Suppressor macrophage treated with lipopolysaccharide for 4 hours (primary cell): ENCODE measurements at regions not wholly inside any gene's neighbourhood (a gene's known extent, or its start where the extent isn't known, plus 50 kb on each side); places are given as distances from the start of the nearest gene placed in this dataset.
A peak's percentile ranks its signal among the peaks of the same experiment; 100 is the strongest.

Experiments used
- DNase-seq: peaks from one replicate; pipeline ENCODE4 v3.0.0-alpha.2; 2020

DNA sequence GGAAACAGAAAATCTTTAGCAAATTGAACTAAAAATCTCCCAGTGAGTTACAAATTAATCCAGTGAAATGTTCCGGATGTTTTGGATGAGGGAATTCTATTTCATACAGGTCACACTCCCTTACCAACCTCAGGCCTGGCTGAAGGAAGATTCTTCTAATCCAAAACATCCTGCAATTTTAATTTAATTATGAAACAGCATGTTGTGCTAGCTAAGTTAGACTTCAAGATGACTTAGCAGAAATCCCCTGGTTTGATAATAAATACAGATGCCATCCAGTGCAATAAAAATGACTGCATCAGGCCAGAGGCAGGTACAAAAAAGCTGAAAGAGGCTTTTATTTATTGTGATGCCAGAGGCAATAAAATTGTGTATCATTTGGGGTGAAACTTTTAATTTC lies 96.7 kb upstream of the CLDN10 start:
- no peak for DNase-seq

DNA sequence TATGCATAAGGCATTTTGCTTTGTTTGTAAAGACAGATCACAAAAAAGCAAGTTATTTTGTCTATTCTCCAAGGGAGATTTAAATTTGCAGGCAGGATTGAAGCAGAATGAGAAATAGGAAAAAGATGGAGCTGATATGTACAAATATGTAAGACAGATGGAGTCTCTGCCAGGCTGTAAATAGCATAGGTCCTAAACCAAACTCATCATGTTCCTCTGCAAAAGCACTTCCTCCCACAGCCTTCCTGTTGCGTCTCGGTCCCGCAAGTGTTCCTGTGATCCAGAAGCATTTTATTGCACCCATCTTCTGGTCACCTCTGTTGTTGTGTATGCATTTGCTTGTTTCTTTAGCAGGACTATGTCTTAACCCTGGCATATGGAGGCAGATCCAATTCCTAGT lies 95.7 kb upstream of the CLDN10 start:
- no peak for DNase-seq

DNA sequence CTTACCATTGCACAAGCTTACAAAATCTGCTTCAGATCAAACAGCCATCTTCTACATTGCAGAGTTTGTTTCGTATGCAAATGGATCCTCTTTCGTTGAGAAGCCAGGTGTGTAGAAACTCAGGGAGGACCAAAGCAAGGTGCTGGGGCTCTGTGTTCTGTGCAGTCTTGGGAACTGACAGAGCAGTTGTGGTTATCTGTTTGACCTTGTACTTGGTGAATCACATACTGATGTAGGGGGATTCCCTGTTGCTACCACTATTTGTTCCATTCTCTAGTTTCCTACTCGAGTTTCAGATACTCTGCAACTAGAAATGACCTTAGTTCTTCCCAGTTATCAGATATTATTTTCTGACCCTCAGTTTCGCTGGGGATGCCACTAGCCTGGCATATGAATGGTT lies 95.2 kb upstream of the CLDN10 start:
- peak; percentile 15 for DNase-seq

DNA sequence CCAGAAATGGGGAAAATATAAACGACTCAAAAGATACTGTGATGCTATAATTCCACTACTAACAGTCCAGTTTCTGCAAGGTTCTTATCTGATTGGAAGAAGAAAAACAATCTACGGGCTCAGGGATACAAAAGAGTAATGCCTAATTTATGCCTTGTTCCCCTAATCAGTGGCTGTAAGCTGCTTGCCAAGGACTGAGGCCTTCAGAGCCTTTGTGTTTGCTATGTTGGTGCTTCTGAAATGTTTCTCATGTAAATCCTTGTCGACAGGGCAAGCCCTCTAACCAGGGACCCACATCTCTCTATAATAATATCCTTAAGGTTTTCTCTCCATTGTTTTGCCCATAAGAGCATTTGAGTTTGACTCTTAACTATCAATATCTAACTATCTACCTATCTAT lies 89.7 kb upstream of the CLDN10 start:
- DNase-seq = no peak

DNA sequence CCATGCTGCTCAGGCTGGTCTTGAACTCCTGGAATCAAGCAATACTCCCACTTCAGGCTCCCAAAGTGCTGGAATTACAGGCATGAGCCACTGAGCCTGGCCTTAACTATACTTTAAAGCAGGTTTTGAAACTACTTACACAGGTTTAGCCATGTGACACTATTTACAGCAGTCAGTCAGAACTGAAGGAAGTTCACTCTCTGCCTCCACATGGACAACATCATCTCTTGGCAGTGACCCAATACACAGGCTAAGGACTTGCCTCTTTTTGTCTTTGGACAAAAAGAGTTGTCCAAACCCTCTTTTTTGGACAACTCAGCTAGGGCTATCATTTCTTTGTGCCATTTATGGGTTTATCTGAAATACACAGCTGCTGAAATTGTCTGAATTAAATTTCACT lies 89.0 kb upstream of the CLDN10 start:
- DNase-seq = peak; percentile 41

DNA sequence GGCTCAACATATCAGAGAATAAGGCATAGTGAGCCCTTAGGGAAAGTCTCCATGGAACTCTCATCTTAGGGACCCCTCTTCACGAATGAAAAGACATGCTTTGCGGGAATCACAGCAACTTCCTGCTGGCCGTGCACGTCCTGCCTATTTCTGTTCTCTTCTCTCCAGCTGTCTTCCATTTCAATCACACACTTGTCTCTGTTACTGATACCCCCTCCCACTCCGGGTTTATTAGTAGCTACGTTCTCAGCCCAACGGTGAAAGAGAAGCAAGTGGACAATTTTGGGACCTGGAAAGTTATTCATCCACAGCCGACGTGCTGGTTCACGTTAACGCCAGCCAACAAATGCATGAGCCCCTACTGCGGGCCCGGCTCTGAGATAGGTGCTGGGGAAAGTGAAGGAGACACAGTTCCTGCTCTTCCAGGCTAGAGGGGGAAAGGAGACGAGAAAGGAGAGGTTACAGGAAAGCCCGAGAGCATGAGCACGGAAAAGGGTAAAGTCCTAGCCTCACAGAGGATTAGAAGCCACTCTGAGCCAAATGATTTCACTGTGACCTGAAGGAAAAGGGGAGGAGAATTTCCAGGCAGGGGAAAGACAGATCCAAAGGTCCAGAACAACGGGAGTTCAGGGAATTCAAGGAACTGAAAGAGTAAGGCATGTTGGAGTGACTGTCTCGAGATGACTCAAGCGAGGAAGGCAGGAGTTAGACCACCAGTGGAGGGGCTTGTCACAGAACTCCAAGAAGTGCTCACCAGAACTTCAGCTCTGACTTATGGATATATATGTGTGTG lies 81.8 kb upstream of the CLDN10 start:
- DNase-seq = no peak

DNA sequence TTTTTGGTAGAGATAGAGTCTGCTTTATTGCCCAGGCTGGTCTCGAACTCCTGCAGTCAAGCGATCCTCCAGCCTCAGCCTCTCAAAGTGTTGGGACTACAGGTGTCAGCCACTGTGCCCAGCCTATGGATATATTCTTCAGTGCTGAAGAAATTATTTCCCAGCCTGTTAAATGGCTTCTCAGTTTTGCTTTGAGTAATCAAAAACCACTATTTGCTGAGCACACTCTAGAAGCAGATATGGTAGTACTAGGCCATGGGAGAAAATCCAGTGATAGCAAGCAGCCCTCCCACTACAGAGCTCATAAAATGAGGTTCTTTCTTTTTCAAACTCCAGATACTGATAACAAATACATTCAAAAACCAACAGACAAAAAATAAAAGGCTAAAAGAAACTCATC lies 80.6 kb upstream of the CLDN10 start:
- DNase-seq = no peak

DNA sequence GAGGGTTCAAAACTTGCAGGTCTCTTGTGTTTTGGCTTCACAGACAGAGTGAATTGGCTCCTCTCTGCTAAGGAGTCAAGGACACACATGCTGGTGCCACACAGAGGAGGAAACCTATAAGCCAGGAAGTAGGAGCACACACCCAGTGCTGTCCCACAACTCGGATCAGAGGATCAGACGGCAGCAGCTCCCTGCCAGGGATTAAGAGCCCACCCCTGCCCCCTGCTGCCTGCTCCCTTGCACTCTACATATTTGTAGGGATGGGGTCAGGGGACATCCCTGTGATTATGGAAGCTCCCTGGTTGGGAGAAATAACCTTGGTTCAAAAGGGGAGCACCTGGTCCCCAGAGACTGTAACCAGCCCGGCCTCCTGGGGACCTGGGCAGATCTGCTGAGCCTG lies 77.5 kb upstream of the CLDN10 start:
- no peak for DNase-seq

DNA sequence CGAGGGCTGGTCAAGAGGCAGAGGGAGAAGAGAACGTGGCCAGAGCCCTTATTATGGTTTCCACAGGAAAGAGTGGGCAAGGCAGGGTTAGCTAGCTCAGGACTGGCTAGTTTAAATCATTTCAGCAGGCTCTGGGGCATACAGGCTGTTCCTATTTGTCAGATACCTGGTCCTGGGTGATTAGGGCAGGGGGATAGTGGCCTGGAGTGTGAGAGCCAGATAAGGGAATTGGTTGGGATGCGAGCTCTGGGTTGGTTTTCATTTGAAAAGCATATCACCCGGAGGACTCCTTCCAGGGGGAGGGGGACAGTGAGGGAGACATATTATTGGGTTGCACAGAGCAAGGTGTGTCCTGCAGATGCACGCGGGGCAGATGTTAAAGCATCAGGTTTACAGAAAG lies 75.3 kb upstream of the CLDN10 start:
- no peak for DNase-seq

DNA sequence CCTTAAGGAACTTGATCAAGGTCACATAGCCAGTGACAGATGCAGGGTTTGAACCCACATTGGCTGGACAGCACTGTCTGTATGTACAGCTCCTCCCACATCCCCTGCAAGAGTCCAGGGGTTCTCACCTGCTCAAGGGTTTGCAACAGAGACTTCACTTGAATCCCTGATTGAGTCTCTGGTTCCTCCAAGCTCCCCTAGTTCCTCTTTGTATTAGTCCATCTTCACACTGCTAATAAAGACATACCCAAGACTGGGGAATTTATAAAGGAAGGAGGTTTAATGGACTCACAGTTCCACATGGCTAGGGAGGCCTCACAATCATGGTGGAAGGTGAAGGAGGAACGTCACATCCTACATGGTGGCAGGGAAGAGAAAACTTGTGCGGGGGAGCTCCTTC lies 72.8 kb upstream of the CLDN10 start:
- no peak for DNase-seq

DNA sequence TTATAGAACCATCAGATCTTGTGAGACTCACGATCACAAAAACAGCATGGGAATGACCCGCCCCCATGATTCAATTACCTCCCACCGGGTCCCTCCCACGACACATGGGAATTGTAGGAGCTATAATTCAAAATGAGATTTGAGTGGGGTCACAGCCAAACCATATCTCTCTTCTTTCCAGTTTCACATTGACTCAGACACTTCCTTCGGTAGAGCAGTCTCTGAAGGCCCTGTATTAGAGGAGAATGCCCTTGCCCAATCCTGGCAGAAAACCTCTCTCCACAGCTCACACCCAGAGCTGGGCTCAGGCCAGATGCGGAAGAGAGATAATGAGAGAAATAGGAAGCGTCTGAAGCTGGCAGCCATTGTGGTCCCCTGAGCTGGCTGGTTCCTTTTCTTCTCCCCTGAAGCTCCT lies 72.4 kb upstream of the CLDN10 start:
- peak; percentile 93 for DNase-seq

DNA sequence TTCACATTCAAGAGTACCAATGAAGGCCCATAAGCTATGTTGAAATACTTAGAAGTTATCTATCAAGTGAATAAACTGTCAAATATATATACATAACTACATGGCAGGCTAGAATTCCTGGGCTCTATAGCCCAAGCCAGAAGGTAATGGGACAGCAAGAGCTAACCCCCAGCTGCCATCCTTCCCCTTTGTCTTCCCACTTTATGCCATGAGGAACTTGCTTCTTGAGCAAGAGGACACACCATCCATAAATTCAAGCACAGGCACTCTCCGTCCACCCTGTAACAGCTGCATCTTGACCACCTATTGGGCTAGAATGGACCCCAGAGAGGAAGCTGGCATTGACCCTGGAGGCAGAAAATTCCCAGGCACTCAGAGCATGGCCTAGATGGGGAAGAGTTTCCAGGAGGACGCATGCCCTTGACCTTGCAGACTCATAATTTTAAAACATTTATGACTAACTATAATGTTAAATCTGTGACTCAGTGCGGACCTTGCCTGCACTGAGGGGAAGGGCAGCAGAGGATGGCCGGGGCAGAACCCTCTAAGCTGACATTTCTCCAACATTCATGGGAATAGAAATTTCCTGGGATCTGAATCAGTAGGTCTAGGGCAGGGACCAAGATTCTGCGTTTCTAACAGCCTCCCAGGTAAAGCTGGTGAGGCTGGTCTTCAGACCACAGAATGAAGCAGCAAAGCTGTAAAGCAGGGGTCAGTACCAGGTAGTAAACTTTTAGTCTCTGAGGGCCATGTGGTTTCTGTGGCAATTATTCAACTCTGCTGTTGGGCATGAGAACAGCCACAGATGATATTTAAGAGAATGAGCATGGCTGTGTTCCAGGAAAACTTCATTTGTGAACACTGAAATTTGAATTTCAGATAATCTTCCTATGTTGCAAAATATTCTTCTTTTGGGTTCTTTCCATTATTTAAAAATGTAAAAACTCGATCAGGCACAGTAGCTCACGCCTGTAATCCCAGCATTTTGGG lies 71.4 kb upstream of the CLDN10 start:
- DNase-seq = peak; percentile 37

DNA sequence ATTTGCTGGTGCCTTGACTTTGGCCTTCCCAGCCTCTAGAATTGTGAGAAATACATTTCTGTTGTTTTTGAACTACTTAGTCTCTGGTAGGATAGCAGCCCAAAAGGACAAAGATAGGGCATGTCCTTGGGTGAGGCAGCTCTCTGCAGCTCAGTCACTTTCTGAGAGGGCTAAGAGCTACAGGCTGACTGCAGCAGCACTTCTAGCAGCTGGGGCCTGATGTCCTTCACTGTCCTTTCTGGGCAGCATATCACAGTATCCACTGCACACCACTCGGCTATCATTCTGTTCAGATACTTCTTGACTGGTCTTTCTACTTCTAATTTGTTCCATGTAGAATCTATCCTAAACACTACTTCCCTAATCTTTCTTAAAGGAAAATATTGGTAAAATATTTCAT lies 68.5 kb upstream of the CLDN10 start:
- no peak for DNase-seq

DNA sequence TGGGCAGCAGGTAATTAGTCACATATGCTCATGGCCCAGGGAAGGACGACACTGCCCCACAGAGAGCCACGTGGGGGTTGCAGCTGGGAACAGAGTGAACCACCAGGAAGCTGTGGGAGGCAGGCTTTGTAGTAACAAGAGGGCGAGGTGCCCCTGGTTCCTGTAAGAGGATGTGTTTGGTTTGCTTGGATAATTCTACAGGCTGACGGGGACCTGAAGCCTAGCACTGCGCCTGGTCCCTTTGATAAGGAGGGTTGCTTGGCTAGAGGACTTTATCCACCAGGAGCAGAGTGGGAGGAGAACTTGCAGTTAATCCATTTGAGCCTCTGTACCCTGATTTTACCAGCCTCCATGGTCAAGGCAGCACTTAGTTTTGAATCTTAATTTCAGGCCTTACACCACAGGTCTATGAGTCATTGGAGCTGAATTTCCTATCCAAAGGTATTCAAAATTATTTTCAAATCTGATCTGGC lies 67.4 kb upstream of the CLDN10 start:
- DNase-seq = peak; percentile 72

DNA sequence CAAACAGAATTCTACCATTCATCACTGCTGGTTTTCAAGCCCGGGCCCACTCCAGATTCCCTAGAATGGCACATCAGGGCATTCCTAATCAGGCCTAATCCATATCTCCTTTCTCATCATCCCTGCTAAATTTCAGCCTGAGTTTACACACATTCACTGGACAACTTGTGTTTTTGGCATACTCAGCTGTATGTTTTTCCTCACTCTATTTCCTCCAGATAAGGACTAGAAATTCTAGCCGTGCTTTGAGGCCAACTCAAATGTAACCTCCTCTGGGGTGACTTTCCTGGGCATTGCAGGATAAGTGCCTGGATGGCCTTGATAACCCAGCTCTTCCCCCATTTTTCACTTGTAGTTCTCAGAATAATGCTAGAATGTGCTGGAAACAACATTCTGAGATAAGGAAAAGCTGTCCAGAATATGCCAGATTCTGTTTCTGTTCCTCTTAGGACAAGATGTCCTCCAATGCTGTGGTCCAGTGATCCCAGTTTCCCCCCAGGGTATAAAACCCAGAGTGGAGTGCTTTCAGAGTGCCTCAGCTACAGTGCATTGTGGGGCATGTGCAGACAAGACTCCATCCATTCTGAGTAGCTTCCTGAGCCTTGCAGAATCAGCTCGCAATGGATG lies 66.9 kb upstream of the CLDN10 start:
- DNase-seq = no peak

DNA sequence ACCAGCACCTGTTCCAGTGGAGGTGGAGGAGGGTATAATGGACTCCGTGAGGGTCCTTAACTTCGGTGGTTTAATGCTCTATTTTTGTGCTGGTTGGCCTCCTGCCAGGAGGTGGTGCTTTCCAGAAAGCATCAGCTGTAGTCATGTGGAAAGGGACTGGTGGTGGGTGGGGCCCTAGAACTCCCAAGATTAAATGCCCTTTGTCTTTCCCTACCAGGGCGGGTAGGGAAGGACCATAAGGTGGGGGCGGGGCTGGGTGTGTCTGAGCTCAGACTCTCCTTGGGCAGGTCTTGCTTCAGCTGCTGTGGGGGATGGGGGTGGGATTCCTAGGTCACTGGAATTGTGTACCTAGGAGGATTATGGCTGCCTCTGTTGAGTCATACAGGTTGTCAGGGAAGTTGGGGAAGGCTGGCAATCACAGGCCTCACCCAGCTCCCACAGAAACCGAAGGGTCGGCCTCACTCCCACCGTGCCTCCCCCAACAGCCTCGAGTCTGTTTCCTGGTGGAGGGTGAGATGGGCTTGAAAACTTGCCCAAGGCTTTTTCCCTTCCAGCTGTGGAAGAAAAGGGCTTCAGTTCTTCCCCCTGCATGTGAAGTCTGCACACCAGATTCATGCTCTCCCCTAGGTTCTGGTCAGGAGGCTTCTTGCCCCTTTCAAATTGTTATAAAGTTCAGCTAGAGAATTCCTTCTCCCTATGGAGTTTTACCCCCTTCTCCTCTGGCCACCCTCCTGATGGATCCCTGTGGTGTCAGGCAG lies 60.3 kb upstream of the CLDN10 start:
- no peak for DNase-seq

DNA sequence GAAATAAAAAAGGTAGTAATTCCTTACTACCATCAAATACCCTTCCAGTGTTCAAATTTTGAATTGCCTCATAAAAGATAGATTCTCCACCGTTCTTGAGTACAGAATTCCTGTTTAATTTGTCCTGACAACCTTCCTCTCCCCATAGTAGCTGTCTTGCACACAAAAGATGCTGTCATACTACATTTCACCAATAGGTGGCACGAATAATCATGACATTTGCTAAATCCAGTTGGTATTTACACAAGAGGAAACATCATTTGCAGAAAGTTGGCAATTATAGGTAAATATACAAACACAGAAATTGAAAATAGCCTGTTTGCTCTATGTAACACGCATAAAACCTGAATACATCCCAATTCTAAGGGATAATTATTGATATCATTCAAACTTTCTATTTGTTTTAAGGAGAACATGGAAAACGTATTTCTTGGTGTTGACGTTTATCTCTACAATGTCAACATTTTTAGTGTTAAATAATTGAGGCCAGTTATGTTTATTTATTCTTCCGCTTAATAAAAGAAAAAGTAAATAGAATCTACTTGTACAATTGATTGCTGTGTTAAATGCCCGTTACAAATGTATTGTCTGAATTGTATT lies 58.3 kb upstream of the CLDN10 start:
- DNase-seq = peak; percentile 83

DNA sequence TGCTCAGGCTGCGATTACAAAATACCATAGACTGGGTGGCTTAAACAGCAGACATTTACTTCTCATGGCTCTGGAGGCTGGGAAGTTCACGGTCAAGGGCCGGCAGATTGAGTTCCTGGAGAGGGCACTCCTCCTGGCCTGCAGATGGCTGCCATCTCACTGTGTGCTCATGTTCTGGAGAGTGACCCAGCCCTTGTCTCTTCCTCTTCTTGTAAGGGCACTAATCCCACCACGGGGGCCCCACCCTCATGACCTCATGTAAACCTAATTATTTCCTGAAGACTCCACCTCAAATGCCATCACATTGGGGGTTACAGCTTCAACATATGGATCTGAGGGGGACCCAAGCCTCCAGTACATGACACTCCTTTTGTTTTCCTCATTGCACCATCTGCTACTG lies 56.0 kb upstream of the CLDN10 start:
- DNase-seq = no peak

DNA sequence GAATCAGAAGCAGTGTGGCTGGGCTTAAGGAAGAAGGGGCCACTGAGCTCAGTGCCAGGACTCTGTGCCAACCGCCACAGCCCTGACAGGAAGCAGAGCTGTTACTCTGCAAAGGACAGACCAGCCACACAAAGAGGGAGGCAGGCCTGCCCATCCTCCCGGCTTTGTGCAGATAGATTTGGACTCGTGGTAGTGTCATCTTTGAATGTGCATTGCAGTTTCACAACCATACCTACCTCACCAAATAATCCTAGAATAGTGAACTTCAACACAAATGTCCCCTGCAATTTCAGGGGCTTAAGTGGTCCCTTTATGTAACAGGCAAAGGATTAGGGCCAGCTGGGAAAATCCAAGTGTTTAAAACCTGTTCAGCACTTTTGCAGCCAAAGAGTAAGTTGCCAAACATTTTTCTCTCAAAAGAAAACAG lies 55.1 kb upstream of the CLDN10 start:
- no peak for DNase-seq

DNA sequence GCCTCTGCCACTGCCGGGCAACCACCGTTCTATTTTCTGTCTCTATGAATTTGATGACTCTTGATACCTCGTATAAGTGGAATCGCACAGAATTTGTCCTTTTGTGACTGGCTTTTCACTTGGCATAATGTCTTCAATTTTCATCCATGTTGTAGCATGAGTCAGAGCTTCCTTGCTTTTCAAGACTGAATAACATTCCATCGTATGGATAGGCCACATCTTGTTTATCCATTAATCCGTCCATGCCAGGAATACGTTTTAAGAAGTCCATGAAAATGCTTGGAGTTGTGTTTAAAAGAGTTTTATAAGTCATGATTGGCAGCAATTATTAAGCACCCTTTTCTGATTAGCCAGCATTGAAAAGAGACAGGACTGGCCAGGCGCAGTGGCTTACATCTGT lies 53.6 kb upstream of the CLDN10 start:
- no peak for DNase-seq

DNA sequence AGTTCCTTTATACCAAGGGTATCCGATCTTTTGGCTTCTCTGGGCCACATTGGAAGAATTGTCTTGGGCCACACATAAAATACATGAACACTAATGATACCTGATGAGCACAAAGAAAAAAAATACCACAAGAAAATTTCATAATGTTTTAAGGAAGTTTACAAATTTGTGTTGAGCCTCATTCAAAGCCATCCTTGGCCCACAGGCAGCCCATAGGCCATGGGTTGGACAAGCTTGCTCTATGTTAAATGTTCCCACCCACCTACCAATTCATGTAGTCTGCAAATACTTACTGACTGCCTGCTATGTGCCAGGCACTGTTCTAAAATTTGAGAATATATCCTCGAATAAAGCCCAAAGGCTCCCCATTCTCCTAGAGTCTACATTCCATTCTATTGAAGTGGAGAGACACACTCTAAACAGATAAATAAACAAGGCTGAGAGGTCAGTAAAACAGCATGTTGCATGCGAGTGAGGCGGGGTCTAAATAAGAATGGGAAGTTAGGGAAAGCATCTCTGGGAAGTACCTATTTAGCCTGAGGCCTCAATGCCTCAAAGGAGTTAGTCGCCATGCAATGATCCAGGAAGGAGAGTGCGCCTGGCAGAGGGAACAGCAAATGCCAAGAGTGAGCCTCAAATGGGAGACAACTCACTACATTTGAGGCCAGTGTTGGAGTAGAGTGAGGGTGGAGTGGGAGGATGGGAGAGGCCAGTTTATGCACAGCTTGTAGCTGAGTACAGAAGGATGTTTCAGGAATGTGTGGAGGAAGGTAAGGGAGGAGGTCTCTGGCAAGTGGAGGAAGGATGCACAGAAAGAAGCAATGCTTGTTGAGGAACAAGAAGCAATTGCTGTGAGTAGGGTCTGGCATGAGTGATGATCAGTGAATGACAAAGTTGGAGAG lies 52.5 kb upstream of the CLDN10 start:
- no peak for DNase-seq
